Lung (tissue), 11 donors: ENCODE measurements at regions not wholly inside any gene's neighbourhood (a gene's known extent, or its start where the extent isn't known, plus 50 kb on each side); places are given as distances from the start of the nearest gene placed in this dataset.

Experiments used
- ATAC-seq: fragments of 200-7000 bp; cut with Tn5 transposase; one replicate; pipeline ENCODE4 v1.9.1; 2020; ENCODE audit warnings: moderate number of reproducible peaks; ENCODE audit not compliant: insufficient read depth, low FRiP score
- DNase-seq, 3 donors: peaks; one replicate each; pipeline ENCODE4 v3.0.0-alpha.2; 2013 to 2017
- H3K27ac ChIP-seq, 2 donors: one replicate each; pipeline ENCODE4 v1.5.1; 2013; ENCODE audit warnings: mild to moderate bottlenecking in 2 of 2, moderate library complexity in 2 of 2, control low read depth in 1 of 2, inconsistent platforms in 1 of 2, low read depth in 1 of 2, low read length in 1 of 2
- H3K27me3 ChIP-seq, 3 donors: one replicate each; pipeline ENCODE4 v1.5.1; 2013; ENCODE audit warnings: low read length in 2 of 3; ENCODE audit not compliant: control insufficient read depth in 3 of 3, insufficient read depth in 3 of 3
- H3K36me3 ChIP-seq, 4 donors: one replicate each; pipeline ENCODE4 v1.5.1; 2013; ENCODE audit warnings: low read length in 4 of 4, mild to moderate bottlenecking in 1 of 4, moderate library complexity in 1 of 4; ENCODE audit not compliant: control insufficient read depth in 4 of 4, insufficient read depth in 4 of 4
- H3K4me1 ChIP-seq, 5 donors: one replicate each; pipeline ENCODE4 v1.5.1; 2013; ENCODE audit warnings: low read length in 5 of 5, mild to moderate bottlenecking in 2 of 5, moderate library complexity in 1 of 5; ENCODE audit not compliant: control insufficient read depth in 5 of 5, insufficient read depth in 5 of 5
- H3K4me3 ChIP-seq: one replicate; pipeline ENCODE4 v1.5.1; 2013; ENCODE audit warnings: mild to moderate bottlenecking, control low read depth, moderate library complexity
- H3K9ac ChIP-seq, 2 donors: one replicate each; pipeline ENCODE4 v1.5.1; 2013; ENCODE audit warnings: low read length in 2 of 2, control low read depth in 1 of 2; ENCODE audit not compliant: insufficient read depth in 1 of 2
- H3K9me3 ChIP-seq, 4 donors: one replicate each; pipeline ENCODE4 v1.5.1; 2013; ENCODE audit warnings: low read length in 3 of 4, mild to moderate bottlenecking in 1 of 4, moderate library complexity in 1 of 4; ENCODE audit not compliant: control insufficient read depth in 4 of 4, insufficient read depth in 3 of 4
- WGBS, 2 donors: extraction: QIAGEN DNeasy Blood & Tissue Kit; methylation state at CpG; one replicate each; pipeline ENCODE4 v1.1.7; 2013; 5-methylcytosine and 5-hydroxymethylcytosine counted together
- TF ChIP-seq, protein P1 (sequence below): IDR thresholded peaks from 2 replicates; pipeline ENCODE4 v1.5.1; 2012; ENCODE audit warnings: mild to moderate bottlenecking; ENCODE audit errors: control extremely low read depth, extremely low read depth
- donor health status: control.
- donor health status: control.
- donor health status: Bipolar disorder and iron deficiency.
- donor health status: healthy.
- donor health status: DM: yes; HTN: yes; CAD: no.

DNA sequence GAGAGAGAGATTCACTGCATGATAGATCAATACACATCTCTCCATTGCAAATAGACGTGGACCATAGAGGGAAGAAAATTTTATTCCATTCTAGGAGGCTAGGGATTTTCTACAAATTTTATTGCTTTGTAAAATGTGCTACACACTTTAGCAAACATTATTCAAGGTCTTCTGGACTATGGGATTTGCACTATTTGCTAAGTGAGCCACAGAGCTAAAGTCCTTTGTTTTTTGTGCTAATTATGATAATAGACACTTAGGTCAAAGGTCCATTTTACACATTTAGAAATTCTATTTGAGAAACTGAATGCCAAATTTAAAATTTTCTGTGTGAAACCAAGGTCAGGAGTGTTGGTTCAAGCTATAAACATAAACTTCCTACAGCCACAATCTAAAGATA, 672.3 kb downstream of the LRRC70 start:
- Histone ChIP-seq H3K36me3 (no peaks in the 10 kb centered on the region), H3K27ac (no peak overlapping the region), H3K9me3 (no peaks in the 10 kb centered on the region), H3K4me3 (no peak overlapping the region), H3K4me1 (no peaks in the 10 kb centered on the region), H3K27me3 (no peaks in the 10 kb centered on the region), H3K9ac (no peak overlapping the region)
- WGBS, 2 donors: 66 to 75% methylated on average over 1 of the region's 1 CpG
- DNase-seq (no peak), ATAC-seq (no peak)
- TF ChIP-seq, protein P1, sequence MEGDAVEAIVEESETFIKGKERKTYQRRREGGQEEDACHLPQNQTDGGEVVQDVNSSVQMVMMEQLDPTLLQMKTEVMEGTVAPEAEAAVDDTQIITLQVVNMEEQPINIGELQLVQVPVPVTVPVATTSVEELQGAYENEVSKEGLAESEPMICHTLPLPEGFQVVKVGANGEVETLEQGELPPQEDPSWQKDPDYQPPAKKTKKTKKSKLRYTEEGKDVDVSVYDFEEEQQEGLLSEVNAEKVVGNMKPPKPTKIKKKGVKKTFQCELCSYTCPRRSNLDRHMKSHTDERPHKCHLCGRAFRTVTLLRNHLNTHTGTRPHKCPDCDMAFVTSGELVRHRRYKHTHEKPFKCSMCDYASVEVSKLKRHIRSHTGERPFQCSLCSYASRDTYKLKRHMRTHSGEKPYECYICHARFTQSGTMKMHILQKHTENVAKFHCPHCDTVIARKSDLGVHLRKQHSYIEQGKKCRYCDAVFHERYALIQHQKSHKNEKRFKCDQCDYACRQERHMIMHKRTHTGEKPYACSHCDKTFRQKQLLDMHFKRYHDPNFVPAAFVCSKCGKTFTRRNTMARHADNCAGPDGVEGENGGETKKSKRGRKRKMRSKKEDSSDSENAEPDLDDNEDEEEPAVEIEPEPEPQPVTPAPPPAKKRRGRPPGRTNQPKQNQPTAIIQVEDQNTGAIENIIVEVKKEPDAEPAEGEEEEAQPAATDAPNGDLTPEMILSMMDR: no peak

DNA sequence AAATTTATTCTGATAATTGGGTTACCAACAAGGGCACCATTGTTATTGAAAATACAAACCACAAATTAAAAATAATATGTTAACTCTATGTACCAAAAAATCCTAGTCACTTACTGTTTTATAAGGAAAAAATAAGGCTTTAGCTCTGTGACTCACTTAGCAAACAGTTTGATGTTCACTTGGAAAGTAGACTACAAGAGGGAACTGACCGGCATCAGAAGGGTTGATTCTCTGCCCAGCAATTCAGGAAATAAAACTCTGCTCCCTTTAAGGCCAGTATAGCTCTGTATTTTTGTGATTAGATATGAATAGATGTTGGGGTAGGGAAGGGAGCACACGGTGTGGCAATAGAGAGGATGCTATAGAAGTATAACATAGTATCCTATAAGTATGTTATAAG, 671.3 kb downstream of the LRRC70 start:
- no peak overlapping the region for H3K4me3 ChIP-seq
- H3K9ac ChIP-seq: no peak overlapping the region
- H3K4me1 ChIP-seq: no peaks in the 10 kb centered on the region
- no peaks in the 10 kb centered on the region for H3K9me3 ChIP-seq
- WGBS, 2 donors: 71 to 94% methylated on average over 2 of the region's 2 CpGs
- no peak overlapping the region for H3K27ac ChIP-seq
- DNase-seq (no peak), ATAC-seq (no peak)
- H3K27me3 ChIP-seq: no peaks in the 10 kb centered on the region
- TF ChIP-seq, protein P1: no peak
- no peaks in the 10 kb centered on the region for H3K36me3 ChIP-seq

DNA sequence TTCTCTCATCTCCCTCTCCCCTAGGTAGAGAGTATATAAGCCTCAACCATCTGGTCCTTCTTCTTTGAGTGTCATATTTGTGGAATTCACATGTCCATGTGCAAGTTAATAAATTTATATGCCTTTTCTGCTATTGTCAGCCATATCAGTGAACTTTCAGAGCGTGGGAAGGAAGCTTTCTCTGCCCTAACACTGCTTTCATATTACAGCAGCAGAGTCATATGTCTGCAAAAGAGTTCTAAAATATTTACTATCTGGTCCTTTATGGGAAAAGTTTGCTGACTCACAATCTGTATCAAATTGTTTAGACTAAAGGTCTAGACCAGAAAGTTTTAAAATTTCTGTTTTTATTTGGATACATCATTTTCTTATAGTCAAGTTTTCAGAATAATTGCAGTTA, 669.0 kb downstream of the LRRC70 start:
- DNase-seq: no peak
- H3K4me1 ChIP-seq: no peaks in the 10 kb centered on the region
- no peaks in the 10 kb centered on the region for H3K9me3 ChIP-seq
- no peaks in the 10 kb centered on the region for H3K27me3 ChIP-seq
- H3K9ac ChIP-seq: no peak overlapping the region
- H3K27ac ChIP-seq: no peak overlapping the region
- no peaks in the 10 kb centered on the region for H3K36me3 ChIP-seq
- ATAC-seq: no peak
- WGBS, 2 donors: 57 to 64% methylated on average over 1 of the region's 1 CpG
- H3K4me3 ChIP-seq: no peak overlapping the region
- TF ChIP-seq, protein P1: no peak

DNA sequence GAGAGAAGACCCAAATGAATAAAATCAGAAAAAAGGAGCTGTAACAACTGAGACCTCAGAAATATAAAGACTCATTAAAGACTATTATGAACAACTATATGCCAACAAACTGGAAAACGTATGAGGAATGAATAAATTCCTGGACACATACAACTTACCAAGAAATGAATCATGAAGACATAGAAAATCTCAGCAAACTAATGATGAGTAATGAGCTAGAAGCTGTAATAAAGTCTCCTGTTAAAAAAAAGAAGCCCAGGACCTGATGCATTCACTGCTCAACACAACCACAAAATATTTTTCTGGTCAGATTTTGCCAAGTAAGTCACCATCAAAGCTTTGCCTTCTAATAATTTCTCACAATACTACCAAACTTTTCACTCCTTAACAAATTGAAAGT, 666.7 kb downstream of the LRRC70 start:
- TF ChIP-seq, protein P1: no peak
- 88 to 92% methylated on average over 1 of the region's 1 CpG for WGBS, 2 donors
- Histone ChIP-seq H3K9ac (no peak overlapping the region), H3K36me3 (no peaks in the 10 kb centered on the region), H3K27ac (no peak overlapping the region), H3K27me3 (no peaks in the 10 kb centered on the region), H3K4me3 (no peak overlapping the region), H3K9me3 (no peaks in the 10 kb centered on the region), H3K4me1 (no peaks in the 10 kb centered on the region)
- no peak for DNase-seq
- ATAC-seq: no peak
